Karpas-422 (cell line): ENCODE measurements at regions not wholly inside any gene's neighbourhood (a gene's known extent, or its start where the extent isn't known, plus 50 kb on each side); places are given as distances from the start of the nearest gene placed in this dataset.

Experiments used
- DNase-seq: peaks from one replicate; pipeline ENCODE4 v3.0.0-alpha.2; 2015
- H2AFZ ChIP-seq: fragments of 200-600 bp; sonication (generic); 2 replicates; pipeline ENCODE4 v1.6.1; 2014; ENCODE audit warnings: antibody characterized with exemption, low read length, mixed read lengths
- H3K27ac ChIP-seq: fragments of 200-600 bp; sonication (generic); 2 replicates; pipeline ENCODE4 v1.5.1; 2014; ENCODE audit warnings: mild to moderate bottlenecking, low read length, moderate library complexity
- H3K27me3 ChIP-seq: fragments of 200-600 bp; sonication (generic); 2 replicates; pipeline ENCODE4 v1.6.1; 2014; ENCODE audit warnings: low read length, mixed read lengths
- H3K36me3 ChIP-seq: fragments of 200-600 bp; sonication (generic); 2 replicates; pipeline ENCODE4 v1.6.1; 2014; ENCODE audit warnings: low read length, mixed read lengths; ENCODE audit not compliant: insufficient read depth
- H3K4me1 ChIP-seq: fragments of 200-600 bp; sonication (generic); 2 replicates; pipeline ENCODE4 v1.6.1; 2014; ENCODE audit warnings: mild to moderate bottlenecking, low read length, mixed read lengths
- H3K4me2 ChIP-seq: fragments of 200-600 bp; sonication (generic); 2 replicates; pipeline ENCODE4 v1.6.1; 2014; ENCODE audit warnings: low read length, low read depth, mild to moderate bottlenecking; ENCODE audit not compliant: poor library complexity, severe bottlenecking
- H3K4me3 ChIP-seq: fragments of 200-600 bp; sonication (generic); 2 replicates; pipeline ENCODE4 v1.5.1; 2014; ENCODE audit warnings: mild to moderate bottlenecking, antibody characterized with exemption, low read length, mixed read lengths
- H3K79me2 ChIP-seq: fragments of 200-600 bp; sonication (generic); 2 replicates; pipeline ENCODE4 v1.6.1; 2014; ENCODE audit warnings: mild to moderate bottlenecking, low read length, mixed read lengths
- H3K9ac ChIP-seq: fragments of 200-600 bp; sonication (generic); 2 replicates; pipeline ENCODE4 v1.6.0; 2014; ENCODE audit warnings: low read length
- H3K9me2 ChIP-seq: fragments of 200-600 bp; sonication (generic), shearing (Covaris generic); replicated peaks from 2 replicates; pipeline ENCODE4 v1.6.0; 2014; ENCODE audit warnings: mild to moderate bottlenecking, low read length, moderate library complexity; ENCODE audit not compliant: insufficient read depth
- H3K9me3 ChIP-seq: fragments of 300-700, 200-600 bp; sonication (generic); 2 replicates; pipeline ENCODE4 v1.6.1; 2014; ENCODE audit warnings: low read length, mixed read lengths
- H4K20me1 ChIP-seq: fragments of 200-600 bp; sonication (generic); 2 replicates; pipeline ENCODE4 v1.6.1; 2014; ENCODE audit warnings: mild to moderate bottlenecking, antibody characterized with exemption, low read length, low read depth; ENCODE audit not compliant: insufficient read depth

DNA sequence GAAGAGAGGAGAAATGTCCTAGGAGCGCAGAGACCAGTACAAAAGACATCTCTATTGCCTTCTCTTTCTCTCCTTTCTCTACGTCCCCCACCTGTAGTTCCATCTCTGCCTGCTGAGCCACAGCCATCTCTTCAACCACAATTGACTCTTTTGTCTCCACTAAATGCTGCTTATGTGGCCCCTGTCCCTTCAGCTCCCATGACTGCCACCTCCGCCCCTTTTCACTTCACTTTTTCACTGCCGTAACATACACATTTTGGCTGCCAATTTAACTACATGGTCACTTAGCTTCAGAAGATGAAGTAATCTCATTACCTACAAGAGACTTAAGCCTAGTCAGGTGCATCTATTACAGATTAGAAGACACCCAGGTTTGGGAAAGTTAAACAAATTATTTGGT is 81.9 kb downstream of the MZT1 start:
- H3K9ac ChIP-seq = no peak overlapping the region

DNA sequence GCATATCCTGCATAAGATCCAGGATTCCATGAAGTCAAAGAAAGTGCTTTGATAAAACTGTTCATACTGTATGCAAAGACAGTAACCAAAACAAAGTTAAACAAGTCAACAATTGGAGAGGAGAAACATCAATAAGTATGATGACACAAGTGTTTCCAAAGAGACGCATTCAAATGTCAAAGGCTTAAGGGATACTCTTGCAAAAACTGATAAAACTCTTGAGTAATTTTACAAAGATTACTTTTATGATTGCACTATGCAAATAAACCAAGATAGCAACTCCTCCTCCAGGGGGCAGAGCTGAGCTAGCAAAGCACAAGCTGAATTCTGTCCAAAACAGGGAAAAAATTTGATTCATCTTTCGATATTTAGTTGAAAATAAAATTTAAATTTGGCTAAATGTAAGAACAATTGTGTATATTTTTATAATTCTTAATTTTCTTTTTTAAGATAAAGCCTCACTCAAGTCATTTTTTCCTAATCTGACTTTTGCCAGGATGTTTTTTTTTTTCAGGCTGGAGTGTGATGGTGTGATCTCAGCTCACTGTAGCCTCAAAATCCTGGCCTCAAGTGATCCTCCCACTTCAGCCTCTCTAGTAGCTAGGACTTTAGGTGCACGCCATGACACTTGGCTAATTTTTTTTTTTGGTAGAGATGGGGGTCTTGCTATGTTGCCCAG is 84.0 kb downstream of the MZT1 start:
- Histone ChIP-seq H2AFZ (no peak overlapping the region), H3K9me2 (no peaks in the 10 kb centered on the region), H3K9ac (no peak overlapping the region), H3K27me3 (no peaks in the 10 kb centered on the region), H4K20me1 (no peaks in the 10 kb centered on the region), H3K4me2 (no peak overlapping the region), H3K79me2 (no peaks in the 10 kb centered on the region), H3K4me1 (no peaks in the 10 kb centered on the region), H3K4me3 (no peak overlapping the region), H3K36me3 (no peaks in the 10 kb centered on the region), H3K9me3 (no peaks in the 10 kb centered on the region), H3K27ac (no peak overlapping the region)
- DNase-seq = peak; percentile 80

More for the DNA sequence above, 81.9 kb downstream of the MZT1 start:
- Histone ChIP-seq H3K9me3 (no peaks in the 10 kb centered on the region), H3K27me3 (no peaks in the 10 kb centered on the region), H2AFZ (no peak overlapping the region), H3K79me2 (no peaks in the 10 kb centered on the region), H4K20me1 (no peaks in the 10 kb centered on the region), H3K9me2 (no peaks in the 10 kb centered on the region), H3K36me3 (no peaks in the 10 kb centered on the region), H3K4me1 (no peaks in the 10 kb centered on the region), H3K27ac (no peak overlapping the region), H3K4me3 (no peak overlapping the region), H3K4me2 (no peak overlapping the region)
- DNase-seq = no peak

DNA sequence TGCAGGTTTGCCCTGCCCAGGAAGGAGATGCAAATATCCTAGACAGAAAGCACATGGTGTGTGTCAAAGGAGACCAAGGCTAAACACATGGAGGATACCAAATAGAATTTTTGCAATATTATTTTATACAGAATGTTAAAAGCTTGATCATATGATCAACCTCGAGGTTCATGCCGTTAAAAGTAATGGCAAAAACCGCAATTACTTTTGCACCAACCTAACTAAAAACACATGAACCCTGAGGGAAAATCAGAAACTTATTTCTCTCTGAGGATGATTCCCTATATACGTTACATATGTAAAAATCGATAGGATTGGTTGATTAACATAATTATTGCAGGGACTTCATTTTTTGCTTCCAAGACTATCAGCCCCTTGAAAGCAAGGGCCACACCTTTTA is 88.1 kb downstream of the MZT1 start:
- Histone ChIP-seq H4K20me1 (no peaks in the 10 kb centered on the region), H2AFZ (no peak overlapping the region), H3K79me2 (no peaks in the 10 kb centered on the region), H3K4me1 (no peaks in the 10 kb centered on the region), H3K9me2 (no peaks in the 10 kb centered on the region), H3K36me3 (no peaks in the 10 kb centered on the region), H3K4me2 (no peak overlapping the region), H3K9ac (no peak overlapping the region), H3K4me3 (no peak overlapping the region), H3K27me3 (no peaks in the 10 kb centered on the region), H3K9me3 (no peaks in the 10 kb centered on the region), H3K27ac (no peak overlapping the region)
- DNase-seq = no peak

DNA sequence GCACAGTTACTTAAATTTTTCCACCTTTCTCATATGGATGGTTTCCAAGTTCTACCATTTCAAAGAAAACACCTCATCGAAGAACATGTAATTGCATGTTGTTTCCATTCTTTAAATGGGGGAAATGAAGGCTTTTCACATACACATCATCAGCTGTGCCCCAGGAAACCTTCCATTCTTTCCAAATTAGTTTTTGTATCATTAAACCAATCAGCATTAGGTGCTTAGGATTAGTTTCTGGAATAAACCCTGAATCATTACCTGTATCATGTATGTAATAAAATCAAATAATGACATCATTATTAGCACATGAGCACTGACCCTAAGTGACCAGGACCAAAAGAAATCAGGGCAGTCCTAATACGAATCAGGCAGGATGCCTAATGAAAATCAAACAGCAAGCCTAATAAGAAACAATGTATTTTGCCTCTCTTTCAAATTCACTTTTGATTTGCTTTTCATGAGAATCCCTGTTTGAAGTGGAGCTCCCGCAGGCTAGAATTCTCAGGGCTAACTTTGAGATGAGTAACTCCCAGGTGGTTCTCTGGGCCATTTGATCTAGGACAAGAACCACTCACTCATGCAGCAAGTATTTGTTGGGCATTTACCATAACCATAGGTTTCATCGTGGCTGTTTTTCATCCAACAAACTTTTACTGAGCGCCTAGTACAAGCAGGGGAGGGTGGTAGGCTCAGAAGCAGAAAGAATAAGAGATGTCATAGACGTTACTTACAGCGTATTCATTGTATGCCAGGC is 89.2 kb downstream of the MZT1 start:
- Histone ChIP-seq H3K9me2 (no peaks in the 10 kb centered on the region), H3K4me3 (no peak overlapping the region), H3K79me2 (no peaks in the 10 kb centered on the region), H3K9ac (no peak overlapping the region), H3K27me3 (no peaks in the 10 kb centered on the region), H2AFZ (no peak overlapping the region), H3K4me1 (no peaks in the 10 kb centered on the region), H3K27ac (no peak overlapping the region), H3K9me3 (no peaks in the 10 kb centered on the region), H3K4me2 (no peak overlapping the region), H4K20me1 (no peaks in the 10 kb centered on the region), H3K36me3 (no peaks in the 10 kb centered on the region)
- DNase-seq = no peak

DNA sequence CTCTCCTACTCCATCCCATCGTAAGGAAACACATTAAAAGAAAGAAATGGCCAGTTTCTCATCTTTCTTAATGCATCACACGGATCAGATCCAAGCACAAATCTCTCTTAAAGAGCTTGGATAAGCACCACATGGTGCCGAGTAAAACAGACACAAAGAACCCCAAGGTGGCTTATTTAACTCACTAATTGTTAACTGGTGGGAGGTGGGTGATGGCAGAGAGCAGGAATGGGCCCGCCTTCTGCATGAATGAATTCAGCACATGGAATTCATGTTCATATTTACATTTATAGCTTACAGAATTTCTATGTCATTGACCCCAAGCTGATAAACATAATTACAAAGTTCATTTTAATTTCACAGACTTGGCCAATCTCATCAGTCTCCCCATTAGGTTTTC is 89.9 kb downstream of the MZT1 start:
- Histone ChIP-seq H3K36me3 (no peaks in the 10 kb centered on the region), H2AFZ (no peak overlapping the region), H4K20me1 (no peaks in the 10 kb centered on the region), H3K27me3 (no peaks in the 10 kb centered on the region), H3K79me2 (no peaks in the 10 kb centered on the region), H3K9me2 (no peaks in the 10 kb centered on the region), H3K4me3 (no peak overlapping the region), H3K9ac (no peak overlapping the region), H3K4me1 (no peaks in the 10 kb centered on the region), H3K4me2 (no peak overlapping the region), H3K27ac (no peak overlapping the region), H3K9me3 (no peaks in the 10 kb centered on the region)
- DNase-seq = no peak

DNA sequence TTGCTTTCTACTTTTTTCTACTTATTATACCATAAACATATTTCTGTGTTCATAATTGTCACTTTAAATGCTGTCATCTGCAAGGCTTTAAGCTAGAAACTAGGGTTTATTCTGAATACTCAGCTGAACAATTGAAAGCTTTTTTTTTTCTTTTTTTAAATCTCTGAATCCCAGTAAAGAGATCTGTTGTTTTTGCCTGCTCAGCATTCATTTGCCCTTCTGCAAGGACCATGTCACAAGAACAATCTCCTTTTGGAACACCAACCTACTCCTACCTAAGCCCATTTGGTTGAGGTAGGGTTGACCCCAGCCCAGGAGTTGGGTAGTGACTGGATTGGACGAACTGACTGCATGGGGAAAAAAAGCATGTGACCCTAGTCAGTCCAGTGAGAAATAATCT is 92.6 kb downstream of the MZT1 start:
- H4K20me1 ChIP-seq = no peaks in the 10 kb centered on the region
- no peak overlapping the region for H3K4me3 ChIP-seq
- no peak overlapping the region for H2AFZ ChIP-seq
- H3K9me3 ChIP-seq = no peaks in the 10 kb centered on the region
- H3K79me2 ChIP-seq = no peaks in the 10 kb centered on the region
- no peak overlapping the region for H3K9ac ChIP-seq
- H3K4me2 ChIP-seq = no peak overlapping the region
- no peaks in the 10 kb centered on the region for H3K27me3 ChIP-seq
- no peak for DNase-seq
- H3K4me1 ChIP-seq = no peaks in the 10 kb centered on the region
- H3K36me3 ChIP-seq = no peaks in the 10 kb centered on the region
- no peak overlapping the region for H3K27ac ChIP-seq
- no peaks in the 10 kb centered on the region for H3K9me2 ChIP-seq

DNA sequence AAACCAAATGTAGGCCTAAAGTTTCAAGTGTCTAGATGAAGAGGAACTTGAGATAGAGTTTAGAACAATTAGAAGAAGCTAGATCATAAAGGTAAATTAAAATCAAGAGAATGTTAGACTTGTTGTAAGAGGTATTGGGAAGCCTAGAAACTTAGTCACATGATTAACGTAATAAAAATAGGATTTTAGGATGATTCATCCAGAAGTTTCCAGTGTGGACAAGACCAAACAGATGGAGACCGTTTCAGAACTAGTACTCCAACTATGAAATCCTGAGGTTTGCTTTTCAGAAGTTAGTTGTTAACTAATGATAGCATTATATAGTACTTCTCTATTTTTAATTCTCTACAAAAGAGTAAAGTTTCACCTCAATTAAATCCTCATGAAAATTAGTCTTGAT is 104.9 kb downstream of the MZT1 start:
- Histone ChIP-seq H3K4me3 (no peak overlapping the region), H3K79me2 (no peaks in the 10 kb centered on the region), H3K9ac (no peak overlapping the region), H3K9me3 (no peaks in the 10 kb centered on the region), H4K20me1 (no peaks in the 10 kb centered on the region), H3K27ac (no peak overlapping the region), H3K36me3 (no peaks in the 10 kb centered on the region), H3K27me3 (no peaks in the 10 kb centered on the region), H3K4me1 (no peaks in the 10 kb centered on the region), H3K9me2 (no peaks in the 10 kb centered on the region), H2AFZ (no peak overlapping the region), H3K4me2 (no peak overlapping the region)
- DNase-seq = no peak

DNA sequence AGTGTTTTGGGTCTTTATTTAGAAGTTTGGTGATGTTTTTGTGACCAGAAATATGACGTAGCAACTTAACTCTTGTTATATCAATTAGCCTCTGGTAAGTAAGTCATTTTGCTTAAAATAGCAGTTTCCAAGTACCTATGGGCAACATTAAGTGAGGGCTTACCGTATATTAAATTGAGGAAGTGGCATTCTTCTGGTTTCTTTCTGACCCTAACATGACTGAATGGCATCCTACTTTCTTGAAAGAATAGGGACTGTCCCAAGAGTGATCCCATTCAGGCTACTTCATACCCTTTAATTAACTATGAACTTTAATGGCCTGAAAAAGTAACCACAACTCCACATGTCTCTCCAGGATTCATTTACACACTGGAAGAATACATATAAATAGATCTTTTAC is 106.6 kb downstream of the MZT1 start:
- no peak for DNase-seq
- Histone ChIP-seq H3K9me3 (no peaks in the 10 kb centered on the region), H2AFZ (no peak overlapping the region), H3K4me1 (no peaks in the 10 kb centered on the region), H3K27ac (no peak overlapping the region), H3K27me3 (no peaks in the 10 kb centered on the region), H3K9me2 (no peaks in the 10 kb centered on the region), H3K9ac (no peak overlapping the region), H3K4me2 (no peak overlapping the region), H4K20me1 (no peaks in the 10 kb centered on the region), H3K4me3 (no peak overlapping the region), H3K36me3 (no peaks in the 10 kb centered on the region), H3K79me2 (no peaks in the 10 kb centered on the region)
